Erythroblast (primary cell): ENCODE measurements at regions not wholly inside any gene's neighbourhood (a gene's known extent, or its start where the extent isn't known, plus 50 kb on each side); places are given as distances from the start of the nearest gene placed in this dataset.

Experiments used
- GATA1 ChIP-seq: IDR thresholded peaks from 2 replicates; pipeline ENCODE4 v1.6.1; 2011; ENCODE audit warnings: low read depth, mild to moderate bottlenecking, control low read depth, low read length, moderate library complexity
- POLR2A ChIP-seq: IDR thresholded peaks from 2 replicates; pipeline ENCODE4 v1.6.1; 2011; ENCODE audit warnings: mild to moderate bottlenecking, low read length

DNA sequence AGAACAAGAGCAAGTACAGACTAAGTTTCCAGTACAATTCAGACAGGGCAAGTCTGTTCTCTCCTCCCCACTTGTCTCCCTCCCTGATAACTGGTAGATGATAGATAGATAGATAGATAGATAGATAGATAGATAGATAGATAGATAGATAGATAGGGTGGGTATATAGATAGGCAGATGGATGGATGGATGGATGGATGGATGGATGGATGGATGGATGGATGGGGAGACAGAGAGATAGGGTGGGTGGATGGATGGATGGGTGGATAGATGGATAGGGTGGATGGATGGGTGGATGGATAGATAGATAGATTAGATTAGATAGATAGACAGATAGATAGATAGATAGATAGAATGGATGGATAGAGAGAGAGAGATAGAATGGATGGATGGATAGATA is 152.8 kb upstream of the MKLN1 start:
- TF ChIP-seq POLR2A (no peak), GATA1 (no peak)
